GM19395 (cell line): ENCODE measurements at regions not wholly inside any gene's neighbourhood (a gene's known extent, or its start where the extent isn't known, plus 50 kb on each side); places are given as distances from the start of the nearest gene placed in this dataset.
A peak's percentile ranks its signal among the peaks of the same experiment; 100 is the strongest.
"Not testable (repeated sequence)": the region's sequence is repeated elsewhere in the genome, so short reads cannot be mapped to it uniquely, and the experiment has no call there.

Experiments used
- ATAC-seq: cut with Tn5 transposase; IDR thresholded peaks from one replicate; pipeline ENCODE4 v1.9.1; 2021; ENCODE audit warnings: mild to moderate bottlenecking, moderate library complexity; ENCODE audit not compliant: unreplicated experiment

- peak; percentile 28 for ATAC-seq
These were observed 110.0 kb downstream of the DYRK2 start for GRCh38 chr12:67758521-67758920.

- no peak for ATAC-seq
These were observed 111.3 kb downstream of the DYRK2 start for GRCh38 chr12:67759829-67760228.

- ATAC-seq: no peak
These were observed 112.2 kb downstream of the DYRK2 start for GRCh38 chr12:67760586-67761275.

GRCh38 chr12:67761566-67761965, 113.0 kb downstream of the DYRK2 start:
- no peak for ATAC-seq

- ATAC-seq: no peak
These were observed 115.5 kb downstream of the DYRK2 start for GRCh38 chr12:67764055-67764454.

- no peak for ATAC-seq
These were observed 116.5 kb downstream of the DYRK2 start for GRCh38 chr12:67764946-67765619.

GRCh38 chr12:67765776-67766766, 117.5 kb downstream of the DYRK2 start:
- no peak for ATAC-seq

- no peak for ATAC-seq
These were observed 124.0 kb downstream of the DYRK2 start for GRCh38 chr12:67772267-67773169.

- no peak for ATAC-seq
These were observed 125.4 kb downstream of the DYRK2 start for GRCh38 chr12:67773896-67774295.

GRCh38 chr12:67774983-67775587, 126.5 kb downstream of the DYRK2 start:
- ATAC-seq: no peak

GRCh38 chr12:67780580-67781084, 132.1 kb downstream of the DYRK2 start:
- ATAC-seq: no peak

GRCh38 chr12:67782573-67782972, 134.0 kb downstream of the DYRK2 start:
- no peak for ATAC-seq

- ATAC-seq: no peak
These were observed 134.8 kb downstream of the DYRK2 start for GRCh38 chr12:67783393-67783792.

GRCh38 chr12:67784831-67785230, 136.3 kb downstream of the DYRK2 start:
- ATAC-seq: no peak

- ATAC-seq: no peak
These were observed 137.5 kb downstream of the DYRK2 start for GRCh38 chr12:67786086-67786485.

GRCh38 chr12:67788118-67788517, 139.6 kb downstream of the DYRK2 start:
- ATAC-seq: no peak

- ATAC-seq: no peak
These were observed 140.7 kb downstream of the DYRK2 start for GRCh38 chr12:67789266-67789665.

GRCh38 chr12:67790660-67791059, 142.1 kb downstream of the DYRK2 start:
- ATAC-seq: no peak

- ATAC-seq: not testable (repeated sequence)
These were observed 142.8 kb downstream of the DYRK2 start for GRCh38 chr12:67791362-67791761.

- no peak for ATAC-seq
These were observed 143.6 kb downstream of the DYRK2 start for GRCh38 chr12:67792185-67792584.
